Neural cell (in vitro differentiated cells): ENCODE measurements at regions not wholly inside any gene's neighbourhood (a gene's known extent, or its start where the extent isn't known, plus 50 kb on each side); places are given as distances from the start of the nearest gene placed in this dataset.

Experiments
- EZH2 ChIP-seq: fragments of 200-600, 300-800 bp; shearing (Covaris generic), sonication (generic); IDR thresholded peaks from 2 replicates; pipeline ENCODE4 v1.6.1; 2014; ENCODE audit warnings: antibody characterized with exemption, low read length, borderline replicate concordance, mild to moderate bottlenecking; ENCODE audit not compliant: insufficient read depth, poor library complexity, severe bottlenecking
- POLR2AphosphoS5 ChIP-seq: IDR thresholded peaks from 2 replicates; pipeline ENCODE4 v1.6.1; 2012
- TF ChIP-seq, protein P1 (sequence below): fragments of 450-650 bp; IDR thresholded peaks from 2 replicates; pipeline ENCODE4 v1.5.1; 2014; ENCODE audit warnings: antibody characterized with exemption, mild to moderate bottlenecking, moderate library complexity; ENCODE audit not compliant: poor library complexity, severe bottlenecking

DNA sequence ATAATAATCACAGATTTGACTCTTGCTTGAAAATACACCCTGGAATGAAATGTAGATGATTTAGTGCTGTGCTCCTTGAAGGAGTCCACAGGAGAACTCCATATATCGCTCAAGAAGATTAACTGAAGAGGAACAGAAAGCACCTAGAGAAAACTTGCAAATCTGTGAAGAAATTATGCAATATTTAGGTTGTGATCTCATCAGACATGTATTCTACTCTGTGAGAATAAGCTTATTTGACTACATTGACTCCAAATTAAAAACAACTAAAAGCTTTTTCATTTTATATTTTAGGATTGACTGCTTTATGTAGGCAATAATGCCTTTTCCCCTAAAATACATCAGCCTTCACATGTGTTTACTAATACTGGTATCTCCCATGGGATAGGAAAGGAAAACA lies 906.6 kb upstream of the LRATD1 start:
- TF ChIP-seq POLR2AphosphoS5 (no peak), EZH2 (no peak)
- TF ChIP-seq, protein P1, sequence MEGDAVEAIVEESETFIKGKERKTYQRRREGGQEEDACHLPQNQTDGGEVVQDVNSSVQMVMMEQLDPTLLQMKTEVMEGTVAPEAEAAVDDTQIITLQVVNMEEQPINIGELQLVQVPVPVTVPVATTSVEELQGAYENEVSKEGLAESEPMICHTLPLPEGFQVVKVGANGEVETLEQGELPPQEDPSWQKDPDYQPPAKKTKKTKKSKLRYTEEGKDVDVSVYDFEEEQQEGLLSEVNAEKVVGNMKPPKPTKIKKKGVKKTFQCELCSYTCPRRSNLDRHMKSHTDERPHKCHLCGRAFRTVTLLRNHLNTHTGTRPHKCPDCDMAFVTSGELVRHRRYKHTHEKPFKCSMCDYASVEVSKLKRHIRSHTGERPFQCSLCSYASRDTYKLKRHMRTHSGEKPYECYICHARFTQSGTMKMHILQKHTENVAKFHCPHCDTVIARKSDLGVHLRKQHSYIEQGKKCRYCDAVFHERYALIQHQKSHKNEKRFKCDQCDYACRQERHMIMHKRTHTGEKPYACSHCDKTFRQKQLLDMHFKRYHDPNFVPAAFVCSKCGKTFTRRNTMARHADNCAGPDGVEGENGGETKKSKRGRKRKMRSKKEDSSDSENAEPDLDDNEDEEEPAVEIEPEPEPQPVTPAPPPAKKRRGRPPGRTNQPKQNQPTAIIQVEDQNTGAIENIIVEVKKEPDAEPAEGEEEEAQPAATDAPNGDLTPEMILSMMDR = no peak
